ENCODE measurements at regions not wholly inside any gene's neighbourhood (a gene's known extent, or its start where the extent isn't known, plus 50 kb on each side); places are given as distances from the start of the nearest gene placed in this dataset.

DNA sequence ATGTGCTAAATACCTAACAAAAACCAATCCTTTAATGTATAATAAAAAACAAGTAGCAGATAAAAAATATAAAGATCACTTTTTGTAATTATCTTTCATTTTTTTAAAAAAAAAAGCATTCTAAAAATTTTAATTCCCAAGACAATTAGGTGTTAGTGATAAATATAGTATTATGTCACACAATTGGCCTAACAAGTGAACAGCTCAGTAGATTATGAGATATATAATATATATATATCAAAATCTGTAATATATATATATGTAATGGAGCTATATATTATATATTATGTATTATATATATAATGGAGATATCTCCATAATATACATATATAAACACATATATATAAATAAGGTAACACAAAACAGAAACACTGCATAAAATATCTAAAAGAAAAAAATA, 1531.1 kb upstream of the MIR17HG start:
- no peaks in the 10 kb centered on the region for H3K36me3 ChIP-seq (ENCODE audit: insufficient read depth, low read depth, low read length)
- no peaks in the 10 kb centered on the region for H3K4me1 ChIP-seq (ENCODE audit: insufficient read depth, low read length)
- H3K9ac ChIP-seq (ENCODE audit: low read depth, low read length): no peak overlapping the region
- H3K27ac ChIP-seq (ENCODE audit: low read length): no peak overlapping the region
- no peaks in the 10 kb centered on the region for H3K27me3 ChIP-seq (ENCODE audit: insufficient read depth, low read length)
- H3K9me3 ChIP-seq (ENCODE audit: insufficient read depth, low read depth, low read length): no peaks in the 10 kb centered on the region
- no peak overlapping the region for H3K4me3 ChIP-seq (ENCODE audit: low read length)

DNA sequence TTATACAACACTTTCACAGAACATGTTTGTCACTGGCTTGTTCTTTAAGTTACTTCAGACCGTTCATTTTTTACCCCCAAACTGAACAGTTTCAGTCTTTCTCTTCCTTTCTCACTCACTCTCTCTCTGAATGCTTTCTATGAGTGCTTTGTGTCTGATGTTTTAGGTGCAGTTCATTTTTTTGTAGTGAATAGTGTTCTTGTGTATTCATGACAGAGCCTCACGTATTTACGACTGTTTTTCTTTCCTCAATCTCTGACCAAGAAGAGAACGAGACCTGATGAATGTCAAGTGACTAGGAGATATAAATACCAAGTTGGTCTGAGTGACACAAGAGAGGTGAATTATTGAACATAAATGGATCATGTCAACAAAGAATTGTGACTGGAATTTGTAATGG, 1525.0 kb upstream of the MIR17HG start:
- H3K4me1 ChIP-seq (ENCODE audit: insufficient read depth, low read length): no peaks in the 10 kb centered on the region
- no peaks in the 10 kb centered on the region for H3K9me3 ChIP-seq (ENCODE audit: insufficient read depth, low read depth, low read length)
- no peaks in the 10 kb centered on the region for H3K36me3 ChIP-seq (ENCODE audit: insufficient read depth, low read depth, low read length)

DNA sequence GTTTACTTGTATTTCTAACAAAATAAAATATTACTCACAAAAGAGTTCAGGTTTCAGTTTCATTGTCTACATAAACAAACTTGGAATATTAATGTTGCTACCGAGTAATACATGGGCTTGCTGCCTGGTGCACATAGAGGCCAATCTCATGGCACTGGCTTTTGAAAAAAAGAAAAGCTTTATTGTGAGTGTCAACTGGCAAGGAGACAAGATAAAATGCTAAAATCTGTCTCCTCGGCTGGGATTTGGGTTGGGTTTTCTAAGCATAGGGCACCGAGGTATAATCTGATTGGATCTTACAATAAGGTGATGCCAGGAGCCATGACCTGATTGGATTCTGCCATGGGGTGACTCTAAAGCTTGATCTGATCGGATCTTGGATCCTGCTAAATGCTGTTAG, 1519.9 kb upstream of the MIR17HG start:
- Histone ChIP-seq H3K4me3 (ENCODE audit: low read length) (no peak overlapping the region), H3K9ac (ENCODE audit: low read depth, low read length) (no peak overlapping the region), H3K36me3 (ENCODE audit: insufficient read depth, low read depth, low read length) (no peaks in the 10 kb centered on the region), H3K27me3 (ENCODE audit: insufficient read depth, low read length) (no peaks in the 10 kb centered on the region), H3K4me1 (ENCODE audit: insufficient read depth, low read length) (no peaks in the 10 kb centered on the region), H3K9me3 (ENCODE audit: insufficient read depth, low read depth, low read length) (no peaks in the 10 kb centered on the region), H3K27ac (ENCODE audit: low read length) (no peak overlapping the region)

More for the DNA sequence above, 1525.0 kb upstream of the MIR17HG start:
- no peak overlapping the region for H3K9ac ChIP-seq (ENCODE audit: low read depth, low read length)
- H3K27ac ChIP-seq (ENCODE audit: low read length): no peak overlapping the region
- H3K27me3 ChIP-seq (ENCODE audit: insufficient read depth, low read length): no peaks in the 10 kb centered on the region
- H3K4me3 ChIP-seq (ENCODE audit: low read length): no peak overlapping the region

DNA sequence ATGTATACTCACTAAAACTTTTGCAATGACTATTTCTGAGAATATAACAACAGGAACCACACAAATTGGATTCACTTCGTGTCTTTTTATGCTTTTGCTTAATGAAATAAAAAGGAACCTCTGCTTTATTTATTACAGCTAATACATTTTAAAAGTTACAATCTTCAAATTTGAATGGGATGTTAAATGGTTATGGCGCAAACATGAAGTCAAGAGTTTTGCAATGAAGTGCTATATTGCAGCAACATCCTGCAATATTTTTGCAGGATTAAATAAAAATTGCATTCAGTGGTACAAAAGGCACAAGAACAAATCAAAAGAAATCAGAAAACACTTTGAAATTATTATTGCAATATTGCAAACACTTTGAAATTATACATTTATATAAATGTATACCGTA, 1519.0 kb upstream of the MIR17HG start:
- H3K27ac ChIP-seq (ENCODE audit: low read length): no peak overlapping the region
- H3K9ac ChIP-seq (ENCODE audit: low read depth, low read length): no peak overlapping the region
- H3K9me3 ChIP-seq (ENCODE audit: insufficient read depth, low read depth, low read length): no peaks in the 10 kb centered on the region
- no peaks in the 10 kb centered on the region for H3K36me3 ChIP-seq (ENCODE audit: insufficient read depth, low read depth, low read length)
- H3K27me3 ChIP-seq (ENCODE audit: insufficient read depth, low read length): no peaks in the 10 kb centered on the region
- no peaks in the 10 kb centered on the region for H3K4me1 ChIP-seq (ENCODE audit: insufficient read depth, low read length)
- no peak overlapping the region for H3K4me3 ChIP-seq (ENCODE audit: low read length)

DNA sequence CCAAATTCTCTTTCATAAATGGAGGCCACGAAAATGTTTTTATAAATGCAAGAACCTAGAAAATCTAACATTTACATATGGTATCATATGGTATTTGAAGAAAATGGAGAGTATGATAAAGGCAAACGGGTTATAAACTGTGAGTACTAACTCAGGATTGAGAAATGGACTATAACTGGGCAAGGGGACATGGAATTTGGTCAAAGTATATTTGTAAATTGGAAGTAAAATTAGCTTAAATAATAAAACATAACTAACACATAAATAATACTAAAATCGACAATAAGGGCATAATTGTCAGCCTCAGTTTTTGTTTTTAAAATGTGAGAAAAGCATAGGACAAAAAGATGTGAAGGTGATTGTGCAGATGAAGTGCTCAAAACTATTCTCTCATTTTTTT, 1516.3 kb upstream of the MIR17HG start:
- H3K36me3 ChIP-seq (ENCODE audit: insufficient read depth, low read depth, low read length): no peaks in the 10 kb centered on the region
- no peak overlapping the region for H3K4me3 ChIP-seq (ENCODE audit: low read length)
- H3K9me3 ChIP-seq (ENCODE audit: insufficient read depth, low read depth, low read length): no peaks in the 10 kb centered on the region
- no peak overlapping the region for H3K9ac ChIP-seq (ENCODE audit: low read depth, low read length)
- H3K27me3 ChIP-seq (ENCODE audit: insufficient read depth, low read length): no peaks in the 10 kb centered on the region
- H3K27ac ChIP-seq (ENCODE audit: low read length): no peak overlapping the region
- no peaks in the 10 kb centered on the region for H3K4me1 ChIP-seq (ENCODE audit: insufficient read depth, low read length)

DNA sequence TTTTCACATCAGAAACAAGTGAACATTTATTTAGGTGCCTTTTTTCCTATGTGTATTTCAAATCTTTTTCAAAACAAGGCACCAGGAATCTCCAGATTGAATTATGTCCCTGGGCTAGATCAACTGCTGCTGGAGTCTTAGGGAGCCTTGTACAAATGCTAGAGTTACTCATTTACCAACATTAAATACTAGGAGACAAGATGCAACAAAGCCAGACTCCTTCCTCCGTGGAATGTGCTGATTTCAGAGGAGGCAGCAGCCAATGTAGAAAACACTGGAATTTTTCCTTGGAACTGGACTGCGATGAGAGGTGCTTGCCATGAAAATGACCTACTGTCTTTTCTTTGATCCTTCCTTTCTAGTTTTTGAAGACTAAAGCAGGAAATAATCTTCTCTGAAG, 1514.7 kb upstream of the MIR17HG start:
- H3K4me3 ChIP-seq (ENCODE audit: low read length): no peak overlapping the region
- H3K27me3 ChIP-seq (ENCODE audit: insufficient read depth, low read length): no peaks in the 10 kb centered on the region
- no peaks in the 10 kb centered on the region for H3K9me3 ChIP-seq (ENCODE audit: insufficient read depth, low read depth, low read length)
- H3K4me1 ChIP-seq (ENCODE audit: insufficient read depth, low read length): no peaks in the 10 kb centered on the region
- no peak overlapping the region for H3K9ac ChIP-seq (ENCODE audit: low read depth, low read length)
- no peak overlapping the region for H3K27ac ChIP-seq (ENCODE audit: low read length)
- H3K36me3 ChIP-seq (ENCODE audit: insufficient read depth, low read depth, low read length): no peaks in the 10 kb centered on the region

DNA sequence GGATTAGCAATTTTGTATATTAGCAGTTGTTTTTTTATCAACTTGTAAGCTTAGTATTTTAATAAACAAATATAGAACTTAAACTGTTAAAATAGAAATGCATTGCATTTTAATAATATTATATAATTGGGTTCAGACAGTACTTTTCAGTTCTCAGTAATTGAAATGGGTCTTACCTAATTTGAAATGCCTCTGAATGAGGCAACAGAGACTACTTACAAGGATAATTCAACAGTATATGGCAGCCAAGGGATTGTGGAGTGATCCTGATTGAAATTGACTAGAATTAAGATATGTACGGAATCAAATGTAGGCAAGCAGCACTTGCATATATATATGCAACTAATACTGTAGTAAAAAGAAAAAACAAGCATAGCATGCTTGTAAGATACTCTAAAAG, 1503.9 kb upstream of the MIR17HG start:
- no peaks in the 10 kb centered on the region for H3K9me3 ChIP-seq (ENCODE audit: insufficient read depth, low read depth, low read length)
- H3K4me3 ChIP-seq (ENCODE audit: low read length): no peak overlapping the region
- H3K27me3 ChIP-seq (ENCODE audit: insufficient read depth, low read length): no peaks in the 10 kb centered on the region
- H3K4me1 ChIP-seq (ENCODE audit: insufficient read depth, low read length): no peaks in the 10 kb centered on the region
- no peaks in the 10 kb centered on the region for H3K36me3 ChIP-seq (ENCODE audit: insufficient read depth, low read depth, low read length)
- H3K27ac ChIP-seq (ENCODE audit: low read length): no peak overlapping the region
- no peak overlapping the region for H3K9ac ChIP-seq (ENCODE audit: low read depth, low read length)

DNA sequence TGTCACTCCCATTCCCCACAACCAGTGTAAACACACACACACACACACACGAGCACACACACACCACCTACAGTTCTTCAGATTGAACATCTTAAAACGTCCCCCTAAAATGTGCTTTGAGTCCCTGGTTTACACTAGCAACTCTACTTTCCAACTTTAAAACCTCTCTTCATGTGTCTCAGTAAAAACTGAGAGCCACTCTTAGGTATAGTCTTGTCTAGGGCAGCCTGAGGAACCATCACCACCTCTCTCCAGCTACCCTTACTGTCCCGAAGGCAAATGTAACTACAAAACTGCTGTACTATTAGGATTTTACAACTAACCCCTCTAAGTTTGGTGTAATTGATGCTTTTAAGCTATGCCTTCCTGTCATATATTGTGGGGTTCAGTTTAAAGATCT, 1501.6 kb upstream of the MIR17HG start:
- no peak overlapping the region for H3K4me3 ChIP-seq (ENCODE audit: low read length)

DNA sequence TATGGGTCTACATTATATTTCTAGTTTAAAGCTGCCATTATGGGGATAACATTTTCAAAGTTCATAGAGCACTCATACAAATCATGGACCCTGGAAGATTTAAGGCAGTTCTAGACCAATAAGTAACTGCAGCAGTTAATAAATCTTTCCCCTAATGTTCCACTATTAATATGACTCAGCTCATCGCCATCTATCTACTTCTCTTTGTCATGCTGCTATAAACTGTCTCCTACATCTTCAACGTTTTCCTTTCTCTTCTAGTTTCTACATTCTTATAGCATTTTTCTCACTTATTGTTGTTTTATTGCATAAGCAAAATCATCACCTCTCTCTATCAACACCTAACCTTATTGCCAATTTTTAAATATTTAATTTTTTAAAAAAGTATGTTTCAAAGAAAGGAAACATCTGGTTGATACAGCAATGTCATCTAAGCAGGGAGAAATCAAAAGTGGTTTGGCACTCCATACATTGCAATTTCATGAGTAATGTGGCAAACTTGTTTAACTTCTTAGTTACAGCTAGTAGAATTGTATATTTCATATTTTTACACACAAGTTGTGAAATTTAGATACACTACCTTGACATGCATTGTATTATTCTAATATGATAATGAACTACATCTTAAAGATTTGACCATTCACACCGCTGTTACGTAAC, 1500.4 kb upstream of the MIR17HG start:
- Histone ChIP-seq H3K9ac (ENCODE audit: low read depth, low read length) (no peak overlapping the region), H3K27me3 (ENCODE audit: insufficient read depth, low read length) (no peaks in the 10 kb centered on the region), H3K4me1 (ENCODE audit: insufficient read depth, low read length) (no peaks in the 10 kb centered on the region), H3K27ac (ENCODE audit: low read length) (no peak overlapping the region), H3K9me3 (ENCODE audit: insufficient read depth, low read depth, low read length) (no peaks in the 10 kb centered on the region), H3K4me3 (ENCODE audit: low read length) (no peak overlapping the region), H3K36me3 (ENCODE audit: insufficient read depth, low read depth, low read length) (no peaks in the 10 kb centered on the region)

More for the DNA sequence above, 1501.6 kb upstream of the MIR17HG start:
- no peaks in the 10 kb centered on the region for H3K4me1 ChIP-seq (ENCODE audit: insufficient read depth, low read length)
- H3K27ac ChIP-seq (ENCODE audit: low read length): no peak overlapping the region
- H3K27me3 ChIP-seq (ENCODE audit: insufficient read depth, low read length): no peaks in the 10 kb centered on the region
- H3K36me3 ChIP-seq (ENCODE audit: insufficient read depth, low read depth, low read length): no peaks in the 10 kb centered on the region
- no peak overlapping the region for H3K9ac ChIP-seq (ENCODE audit: low read depth, low read length)
- no peaks in the 10 kb centered on the region for H3K9me3 ChIP-seq (ENCODE audit: insufficient read depth, low read depth, low read length)

DNA sequence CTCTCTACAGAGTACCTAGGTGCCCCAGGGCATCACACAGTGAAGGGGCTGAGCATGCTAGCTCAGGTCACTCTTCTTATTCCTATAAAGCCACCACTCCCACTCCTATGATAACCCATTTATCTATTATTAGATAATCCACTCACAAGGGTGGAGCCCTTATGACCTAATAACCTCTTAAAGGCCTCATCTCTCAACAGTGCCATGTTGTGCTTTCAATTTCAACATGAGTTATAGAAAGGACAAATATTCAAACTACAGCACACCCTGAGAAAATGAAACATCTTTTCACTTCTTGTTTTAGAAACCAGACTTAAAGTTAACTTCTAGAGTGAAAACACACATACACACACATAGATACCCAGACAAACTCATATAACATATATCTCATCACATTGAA, 1494.9 kb upstream of the MIR17HG start:
- no peaks in the 10 kb centered on the region for H3K27me3 ChIP-seq (ENCODE audit: insufficient read depth, low read length)
- no peaks in the 10 kb centered on the region for H3K4me1 ChIP-seq (ENCODE audit: insufficient read depth, low read length)
- no peaks in the 10 kb centered on the region for H3K9me3 ChIP-seq (ENCODE audit: insufficient read depth, low read depth, low read length)
- H3K9ac ChIP-seq (ENCODE audit: low read depth, low read length): no peak overlapping the region
- no peak overlapping the region for H3K4me3 ChIP-seq (ENCODE audit: low read length)
- no peaks in the 10 kb centered on the region for H3K36me3 ChIP-seq (ENCODE audit: insufficient read depth, low read depth, low read length)
- no peak overlapping the region for H3K27ac ChIP-seq (ENCODE audit: low read length)

DNA sequence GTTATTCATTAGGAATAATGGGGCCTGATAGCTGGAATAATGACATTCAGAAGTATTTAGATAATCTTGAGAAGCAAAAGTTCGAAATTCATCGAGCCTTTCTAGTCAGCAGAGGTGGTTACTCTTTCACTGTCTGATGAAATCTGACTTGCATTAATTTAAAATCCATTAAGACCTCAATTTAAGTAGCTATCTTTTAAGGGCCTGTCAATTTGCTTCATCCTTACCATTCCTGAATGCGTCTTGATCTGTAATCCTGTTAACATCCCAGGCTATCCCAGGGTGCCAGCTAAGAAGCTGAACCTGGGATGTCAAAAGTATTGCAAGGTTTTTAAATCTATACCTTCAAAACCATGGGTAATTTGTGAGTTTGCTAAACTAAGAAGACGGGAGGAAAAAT, 1491.0 kb upstream of the MIR17HG start:
- no peaks in the 10 kb centered on the region for H3K4me1 ChIP-seq (ENCODE audit: insufficient read depth, low read length)
- no peak overlapping the region for H3K27ac ChIP-seq (ENCODE audit: low read length)
- H3K4me3 ChIP-seq (ENCODE audit: low read length): no peak overlapping the region
- H3K27me3 ChIP-seq (ENCODE audit: insufficient read depth, low read length): no peaks in the 10 kb centered on the region
- no peaks in the 10 kb centered on the region for H3K36me3 ChIP-seq (ENCODE audit: insufficient read depth, low read depth, low read length)
- no peak overlapping the region for H3K9ac ChIP-seq (ENCODE audit: low read depth, low read length)
- H3K9me3 ChIP-seq (ENCODE audit: insufficient read depth, low read depth, low read length): no peaks in the 10 kb centered on the region

DNA sequence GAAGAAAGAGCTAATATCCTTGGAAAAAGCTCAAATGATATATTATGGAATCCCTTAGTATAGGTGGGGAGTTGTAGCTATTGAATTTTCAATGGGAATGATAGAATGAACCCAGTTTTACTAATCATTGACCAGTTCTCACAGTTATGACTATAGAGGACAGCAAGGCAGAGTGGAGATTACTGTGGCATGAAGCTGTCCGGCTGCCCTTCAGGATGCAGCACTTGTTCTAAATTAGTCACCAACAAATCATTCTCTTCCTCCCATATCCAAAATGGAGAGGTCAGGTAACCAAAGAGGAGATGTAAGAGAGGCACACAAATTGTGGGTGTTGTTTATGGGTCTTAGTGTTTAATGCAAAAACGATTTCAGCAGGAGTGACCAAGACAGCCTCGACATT, 1490.0 kb upstream of the MIR17HG start:
- H3K4me1 ChIP-seq (ENCODE audit: insufficient read depth, low read length): no peaks in the 10 kb centered on the region
- H3K27me3 ChIP-seq (ENCODE audit: insufficient read depth, low read length): no peaks in the 10 kb centered on the region
- H3K27ac ChIP-seq (ENCODE audit: low read length): no peak overlapping the region
- no peaks in the 10 kb centered on the region for H3K36me3 ChIP-seq (ENCODE audit: insufficient read depth, low read depth, low read length)
- H3K4me3 ChIP-seq (ENCODE audit: low read length): no peak overlapping the region
- no peaks in the 10 kb centered on the region for H3K9me3 ChIP-seq (ENCODE audit: insufficient read depth, low read depth, low read length)
- H3K9ac ChIP-seq (ENCODE audit: low read depth, low read length): no peak overlapping the region
